NB4 (cell line): ENCODE measurements at regions not wholly inside any gene's neighbourhood (a gene's known extent, or its start where the extent isn't known, plus 50 kb on each side); places are given as distances from the start of the nearest gene placed in this dataset.

Experiments used
- DNase-seq: peaks from one replicate; pipeline ENCODE4 v3.0.0; 2010; ENCODE audit warnings: low read depth
- H3K4me3 ChIP-seq: one replicate; pipeline ENCODE4 v1.5.1; 2011; ENCODE audit warnings: mild to moderate bottlenecking, low read depth, low read length, moderate library complexity
- MYC ChIP-seq: IDR thresholded peaks from 2 replicates; pipeline ENCODE4 v1.6.1; 2011; ENCODE audit warnings: low read depth, low read length
- POLR2A ChIP-seq: IDR thresholded peaks from 2 replicates; pipeline ENCODE4 v1.6.1; 2011; ENCODE audit warnings: mild to moderate bottlenecking; ENCODE audit not compliant: insufficient read length; ENCODE audit errors: extremely low read depth
- TF ChIP-seq, protein P1 (sequence below): IDR thresholded peaks from 2 replicates; pipeline ENCODE4 v1.6.1; 2011; ENCODE audit warnings: low read depth, low read length
- TF ChIP-seq, protein P2 (sequence below): IDR thresholded peaks from one replicate; pipeline ENCODE4 v1.5.1; 2012; ENCODE audit warnings: low read depth, low read length

DNA sequence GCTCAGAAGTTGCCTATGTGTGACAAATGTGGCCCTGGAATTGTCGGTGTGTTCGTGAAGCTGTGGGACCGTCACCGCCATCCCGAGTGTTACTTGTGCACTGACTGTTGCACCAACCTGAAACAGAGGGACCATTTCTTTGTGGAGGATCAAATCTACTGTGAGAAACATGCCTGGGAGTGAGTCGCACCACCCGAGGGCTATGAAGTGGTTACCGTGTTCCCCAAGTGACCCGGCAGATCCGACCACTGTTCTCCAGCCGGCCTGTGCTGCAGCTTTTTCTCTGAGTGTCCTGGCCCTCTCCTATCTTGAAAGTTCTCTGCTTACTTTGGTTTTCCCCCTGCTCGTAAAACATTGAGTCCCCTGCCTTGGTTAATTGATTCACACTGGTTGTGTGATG, 65.3 kb downstream of the VCPKMT start:
- DNase-seq = no peak
- no peak overlapping the region for H3K4me3 ChIP-seq
- TF ChIP-seq MYC (no peak), POLR2A (no peak)
- TF ChIP-seq, protein P1, sequence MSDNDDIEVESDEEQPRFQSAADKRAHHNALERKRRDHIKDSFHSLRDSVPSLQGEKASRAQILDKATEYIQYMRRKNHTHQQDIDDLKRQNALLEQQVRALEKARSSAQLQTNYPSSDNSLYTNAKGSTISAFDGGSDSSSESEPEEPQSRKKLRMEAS = no peak
- TF ChIP-seq, protein P2, sequence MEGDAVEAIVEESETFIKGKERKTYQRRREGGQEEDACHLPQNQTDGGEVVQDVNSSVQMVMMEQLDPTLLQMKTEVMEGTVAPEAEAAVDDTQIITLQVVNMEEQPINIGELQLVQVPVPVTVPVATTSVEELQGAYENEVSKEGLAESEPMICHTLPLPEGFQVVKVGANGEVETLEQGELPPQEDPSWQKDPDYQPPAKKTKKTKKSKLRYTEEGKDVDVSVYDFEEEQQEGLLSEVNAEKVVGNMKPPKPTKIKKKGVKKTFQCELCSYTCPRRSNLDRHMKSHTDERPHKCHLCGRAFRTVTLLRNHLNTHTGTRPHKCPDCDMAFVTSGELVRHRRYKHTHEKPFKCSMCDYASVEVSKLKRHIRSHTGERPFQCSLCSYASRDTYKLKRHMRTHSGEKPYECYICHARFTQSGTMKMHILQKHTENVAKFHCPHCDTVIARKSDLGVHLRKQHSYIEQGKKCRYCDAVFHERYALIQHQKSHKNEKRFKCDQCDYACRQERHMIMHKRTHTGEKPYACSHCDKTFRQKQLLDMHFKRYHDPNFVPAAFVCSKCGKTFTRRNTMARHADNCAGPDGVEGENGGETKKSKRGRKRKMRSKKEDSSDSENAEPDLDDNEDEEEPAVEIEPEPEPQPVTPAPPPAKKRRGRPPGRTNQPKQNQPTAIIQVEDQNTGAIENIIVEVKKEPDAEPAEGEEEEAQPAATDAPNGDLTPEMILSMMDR = no peak

DNA sequence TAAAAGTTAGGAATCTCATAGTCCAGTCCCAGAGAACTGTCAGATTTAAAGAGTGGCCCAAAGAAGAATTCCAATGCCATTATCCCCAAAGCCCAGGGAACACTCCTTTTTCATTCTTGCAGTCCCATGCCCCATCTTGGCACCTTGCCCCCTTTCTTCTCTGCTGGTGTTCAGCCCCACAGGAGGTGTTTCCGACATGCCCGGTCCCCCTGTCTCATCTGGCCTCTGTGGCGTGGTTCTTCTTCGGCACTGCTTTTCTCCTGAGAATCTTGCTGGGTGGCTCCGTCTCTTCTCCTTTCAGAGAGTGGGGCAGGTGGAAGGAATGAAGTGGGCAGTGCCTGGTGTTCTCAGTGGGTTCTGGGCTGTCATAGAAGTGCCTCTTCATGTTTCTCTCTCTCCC, 64.7 kb downstream of the VCPKMT start:
- TF ChIP-seq, protein P1 = no peak
- TF ChIP-seq MYC (no peak), POLR2A (no peak)
- TF ChIP-seq, protein P2 = no peak
- no peak overlapping the region for H3K4me3 ChIP-seq
- no peak for DNase-seq

DNA sequence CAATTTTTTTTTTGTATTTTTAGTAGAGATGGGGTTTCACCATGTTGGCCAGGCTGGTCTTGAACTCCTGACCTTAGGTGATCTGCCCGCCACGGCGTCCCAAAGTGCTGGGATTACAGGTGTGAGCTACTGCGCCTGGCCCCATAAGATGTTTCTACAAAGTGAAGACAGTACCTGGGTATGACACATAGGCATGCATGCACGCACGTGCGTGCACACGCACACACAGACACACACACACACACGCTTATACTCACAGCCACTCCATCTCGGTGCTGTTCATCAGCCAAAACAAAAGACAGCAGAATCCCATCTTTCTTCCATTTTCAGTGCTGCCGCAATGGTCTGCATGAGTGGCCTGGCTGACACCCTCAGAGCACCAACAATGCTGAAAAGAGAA, 63.9 kb downstream of the VCPKMT start:
- TF ChIP-seq MYC = no peak
- TF ChIP-seq, protein P2 = no peak
- TF ChIP-seq POLR2A = no peak
- TF ChIP-seq, protein P1 = no peak
- no peak overlapping the region for H3K4me3 ChIP-seq
- DNase-seq = no peak

DNA sequence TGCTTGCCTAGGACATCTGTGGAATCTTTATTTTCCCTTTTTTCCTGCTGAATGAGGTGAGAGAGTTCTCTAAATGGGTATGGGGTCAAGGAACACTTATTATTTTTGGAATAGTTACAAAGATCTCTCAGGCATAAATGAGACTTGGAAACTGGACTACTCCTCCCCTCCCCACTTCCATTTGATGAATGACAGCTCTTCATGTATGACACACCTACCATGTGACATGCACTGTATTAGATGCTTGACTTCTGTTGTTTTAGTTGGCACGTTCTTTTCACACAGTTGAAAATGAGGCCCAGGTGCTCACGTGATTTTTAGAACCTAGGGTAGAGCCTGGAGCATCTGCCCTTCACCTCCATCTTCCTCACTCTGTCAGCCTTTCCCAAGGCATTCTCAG, 62.4 kb downstream of the VCPKMT start:
- DNase-seq = no peak
- H3K4me3 ChIP-seq = no peak overlapping the region
- TF ChIP-seq MYC = no peak

DNA sequence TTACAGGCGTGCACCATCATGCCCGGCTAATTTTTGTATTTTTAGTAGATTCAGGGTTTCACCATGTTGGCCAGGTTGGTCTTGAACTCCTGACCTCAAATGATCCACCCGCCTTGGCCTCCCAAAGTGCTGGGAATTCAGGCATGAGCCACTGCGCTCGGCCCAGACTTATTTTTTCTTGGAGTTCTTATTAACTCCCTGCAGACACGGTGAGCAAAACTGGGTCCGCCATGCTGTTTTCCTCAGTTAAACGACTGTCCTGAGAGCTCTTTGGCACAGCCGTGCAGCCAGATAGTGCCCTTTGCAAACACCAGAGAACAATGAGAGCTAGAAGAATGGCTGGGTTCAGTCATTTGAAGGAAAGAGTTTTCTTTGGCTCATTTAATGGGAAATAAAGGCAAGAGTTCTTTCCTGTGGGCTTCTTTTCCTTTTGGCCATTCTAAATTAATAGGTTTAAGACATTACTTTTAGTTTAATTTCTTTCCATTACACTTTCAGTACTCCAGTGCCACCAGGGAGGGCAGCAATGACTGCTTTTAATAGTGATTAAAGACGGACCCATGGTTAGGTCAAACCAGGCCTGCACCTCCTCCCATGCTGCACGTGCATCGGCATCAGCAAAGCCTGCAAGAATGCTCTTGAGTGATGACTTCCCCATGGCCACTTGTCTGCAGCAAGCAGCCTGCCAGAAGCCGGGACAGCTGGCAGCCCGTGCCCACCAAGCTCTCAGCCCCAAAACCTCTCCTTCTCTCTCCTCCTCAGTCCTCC, 60.7 kb downstream of the VCPKMT start:
- no peak overlapping the region for H3K4me3 ChIP-seq
- peak; percentile 31 for DNase-seq
- TF ChIP-seq MYC (no peak), POLR2A (no peak)
- TF ChIP-seq, protein P1 = no peak
- TF ChIP-seq, protein P2 = no peak

DNA sequence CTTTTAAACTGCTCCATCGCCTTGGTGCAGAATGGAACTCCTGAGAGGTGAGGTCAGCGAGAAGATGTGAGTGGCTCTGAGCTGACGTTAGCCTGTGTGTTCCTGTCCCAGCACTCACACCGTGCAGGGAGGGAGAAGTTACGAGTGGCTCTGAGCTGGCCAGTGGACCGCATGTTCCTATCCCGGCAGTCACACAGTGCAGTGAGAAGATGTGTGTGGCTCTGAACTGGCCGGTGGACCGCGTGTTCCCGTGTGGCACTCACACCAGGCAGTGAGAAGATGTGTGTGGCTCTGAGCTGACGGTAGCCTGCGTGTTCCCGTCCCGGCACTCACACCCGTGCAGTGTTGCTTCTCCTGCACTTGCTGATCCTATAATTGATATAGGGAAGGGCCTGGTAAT, 59.9 kb downstream of the VCPKMT start:
- H3K4me3 ChIP-seq = no peak overlapping the region
- TF ChIP-seq, protein P2 = no peak
- TF ChIP-seq, protein P1 = no peak
- DNase-seq = no peak
